H1 (cell line): ENCODE measurements at regions not wholly inside any gene's neighbourhood (a gene's known extent, or its start where the extent isn't known, plus 50 kb on each side); places are given as distances from the start of the nearest gene placed in this dataset.

Experiments
- CTCF ChIA-PET: fragments of 300-600 bp; sonication (Branson Sonifier 250); formaldehyde crosslinking; loops from one replicate; lab custom pipeline; 2021; ENCODE audit not compliant: partially characterized antibody; lab: Charles Lee
- POLR2A ChIA-PET: fragments of 300-600 bp; sonication (Branson Sonifier 250); formaldehyde crosslinking; loops from one replicate; lab custom pipeline; 2021; ENCODE audit warnings: inconsistent platforms; ENCODE audit not compliant: partially characterized antibody; lab: Charles Lee
- DNase-seq, 2 experiments: peaks; one replicate each; pipeline versions ENCODE4 v3.0.0 to v3.0.0-alpha.2; 2010 to 2022; ENCODE audit warnings: low spot score in 2 of 2, low read depth in 1 of 2, mixed read lengths in 1 of 2
- FAIRE-seq: peaks from 2 replicates; lab custom pipeline; 2011; peaks lifted over from hg19 to GRCh38; lab: Jason Lieb, UNC
- H2AFZ ChIP-seq: 2 replicates; pipeline ENCODE4 v1.8.1; 2012; ENCODE audit warnings: low read length, inconsistent platforms
- H2AK5ac ChIP-seq: 2 replicates; pipeline ENCODE4 v1.6.1; 2013; ENCODE audit warnings: low read depth, low read length
- H2BK120ac ChIP-seq: replicated peaks from 2 replicates; pipeline ENCODE3; 2013; ENCODE audit warnings: low read depth, low read length, inconsistent platforms
- H2BK12ac ChIP-seq: 2 replicates; pipeline ENCODE4 v1.6.1; 2013; ENCODE audit warnings: low read depth, low read length
- H2BK15ac ChIP-seq: 2 replicates; pipeline ENCODE4 v1.6.1; 2013; ENCODE audit warnings: low read length
- H2BK20ac ChIP-seq: 2 replicates; pipeline ENCODE4 v1.6.1; 2013; ENCODE audit warnings: low read length
- H2BK5ac ChIP-seq: 2 replicates; pipeline ENCODE4 v1.6.1; 2013; ENCODE audit warnings: low read depth, low read length
- H3K14ac ChIP-seq: 2 replicates; pipeline ENCODE4 v1.6.1; 2013; ENCODE audit warnings: inconsistent platforms; ENCODE audit not compliant: insufficient read length
- H3K18ac ChIP-seq: 2 replicates; pipeline ENCODE4 v1.6.1; 2013; ENCODE audit warnings: low read length; ENCODE audit errors: extremely low read depth
- H3K23ac ChIP-seq: 2 replicates; pipeline ENCODE4 v1.6.1; 2013; ENCODE audit warnings: inconsistent platforms; ENCODE audit not compliant: insufficient read length
- H3K23me2 ChIP-seq: 2 replicates; pipeline ENCODE4 v1.6.1; 2013; ENCODE audit warnings: low read depth, low read length
- H3K27ac ChIP-seq: 2 replicates; pipeline ENCODE4 v1.6.1; 2011; ENCODE audit warnings: low read depth, low read length, inconsistent platforms
- H3K27me3 ChIP-seq, 4 experiments: replicated peaks in 1 of 4; 1 replicate in 1 of 4; 2 replicates in 3 of 4; pipeline versions ENCODE4 v1.6.1 to v1.8.1; 2011 to 2013; ENCODE audit warnings: low read length in 3 of 4, mild to moderate bottlenecking in 3 of 4, inconsistent platforms in 2 of 4, mixed read lengths in 2 of 4, moderate library complexity in 1 of 4; ENCODE audit not compliant: control insufficient read depth in 3 of 4, insufficient read depth in 3 of 4; ENCODE audit errors: extremely low read depth in 1 of 4
- H3K36me3 ChIP-seq, 4 experiments: 2 replicates each; pipeline versions ENCODE4 v1.6.1 to v1.8.1; 2011 to 2013; ENCODE audit warnings: mild to moderate bottlenecking in 4 of 4, low read length in 3 of 4, moderate library complexity in 2 of 4, control low read depth in 1 of 4, inconsistent platforms in 1 of 4; ENCODE audit not compliant: insufficient read depth in 4 of 4, control insufficient read depth in 2 of 4
- H3K4ac ChIP-seq: replicated peaks from 2 replicates; pipeline ENCODE3; 2013; ENCODE audit warnings: low read length, low read depth, mixed read lengths, inconsistent platforms; ENCODE audit not compliant: insufficient read length
- H3K4me1 ChIP-seq, 4 experiments: replicated peaks in 1 of 4; 1 replicate in 1 of 4; 2 replicates in 3 of 4; pipeline versions ENCODE4 v1.6.1 to v1.8.1; 2011 to 2013; ENCODE audit warnings: low read length in 3 of 4, inconsistent platforms in 2 of 4, mixed read lengths in 1 of 4; ENCODE audit not compliant: insufficient read depth in 4 of 4, control insufficient read depth in 3 of 4
- H3K4me2 ChIP-seq, 2 experiments: 2 replicates each; pipeline versions ENCODE4 v1.6.1 to v1.8.1; 2011 to 2013; ENCODE audit warnings: low read depth in 2 of 2, low read length in 2 of 2, control low read depth in 1 of 2, inconsistent platforms in 1 of 2, mild to moderate bottlenecking in 1 of 2; ENCODE audit not compliant: insufficient read depth in 1 of 2
- H3K4me3 ChIP-seq, 4 experiments: fragments of 200-600, 300-600 bp in 1 of 4; sonication (generic), shearing (Covaris generic), sonication (Bioruptor Twin) in 1 of 4; 2 replicates each; pipeline versions ENCODE4 v1.5.1 to v1.8.1; 2011 to 2016; ENCODE audit warnings: low read length in 4 of 4, low read depth in 3 of 4, control low read depth in 2 of 4, inconsistent platforms in 2 of 4, mild to moderate bottlenecking in 2 of 4, mixed read lengths in 1 of 4, moderate library complexity in 1 of 4; ENCODE audit not compliant: insufficient read depth in 2 of 4; ENCODE audit errors: extremely low read depth in 1 of 4
- H3K56ac ChIP-seq: replicated peaks from 2 replicates; pipeline ENCODE3; 2013; ENCODE audit warnings: low read depth, mild to moderate bottlenecking, mixed read lengths, low read length, inconsistent platforms; ENCODE audit not compliant: insufficient read length
- H3K79me1 ChIP-seq: 2 replicates; pipeline ENCODE4 v1.6.1; 2013; ENCODE audit warnings: low read depth, low read length, control low read depth
- H3K79me2 ChIP-seq, 2 experiments: 2 replicates each; pipeline versions ENCODE4 v1.6.1 to v1.8.1; 2012 to 2013; ENCODE audit warnings: low read length in 2 of 2, mild to moderate bottlenecking in 2 of 2, inconsistent platforms in 1 of 2; ENCODE audit not compliant: insufficient read depth in 2 of 2, control insufficient read depth in 1 of 2
- H3K9ac ChIP-seq, 4 experiments: replicated peaks in 1 of 4; 1 replicate in 1 of 4; 2 replicates in 3 of 4; pipeline versions ENCODE4 v1.6.1 to v1.8.1; 2011 to 2013; ENCODE audit warnings: low read depth in 3 of 4, low read length in 3 of 4, control low read depth in 2 of 4, mild to moderate bottlenecking in 2 of 4, moderate library complexity in 2 of 4, inconsistent platforms in 1 of 4; ENCODE audit errors: extremely low read depth in 1 of 4
- H3K9me3 ChIP-seq, 2 experiments: 2 replicates each; pipeline versions ENCODE4 v1.6.1 to v1.8.1; 2012 to 2013; ENCODE audit warnings: mild to moderate bottlenecking in 2 of 2, moderate library complexity in 2 of 2, control low read depth in 1 of 2, inconsistent platforms in 1 of 2, low read depth in 1 of 2, low read length in 1 of 2, mixed read lengths in 1 of 2; ENCODE audit not compliant: insufficient read depth in 2 of 2
- H4K20me1 ChIP-seq, 2 experiments: replicated peaks in 1 of 2; 2 replicates each; pipeline versions ENCODE3 to v1.8.1; 2011 to 2013; ENCODE audit warnings: inconsistent platforms in 2 of 2, low read length in 2 of 2, mild to moderate bottlenecking in 1 of 2; ENCODE audit not compliant: insufficient read depth in 2 of 2, control insufficient read depth in 1 of 2
- H4K5ac ChIP-seq: 2 replicates; pipeline ENCODE4 v1.6.1; 2013; ENCODE audit warnings: low read length, low read depth, mixed read lengths, inconsistent platforms; ENCODE audit not compliant: insufficient read length
- H4K8ac ChIP-seq: 2 replicates; pipeline ENCODE4 v1.8.0; 2013; ENCODE audit warnings: mild to moderate bottlenecking, moderate library complexity, low read length, inconsistent platforms; ENCODE audit not compliant: insufficient read depth; ENCODE audit errors: extremely low read depth
- H4K91ac ChIP-seq: replicated peaks from 2 replicates; pipeline ENCODE3; 2013; ENCODE audit warnings: low read length, mixed read lengths, inconsistent platforms; ENCODE audit not compliant: insufficient read length
- CBX8 ChIP-seq: fragments of 300-800, 300-1000 bp; sonication (generic); IDR thresholded peaks from 2 replicates; pipeline ENCODE4 v1.7.1; 2016; ENCODE audit warnings: low read depth, low read length, borderline replicate concordance
- CTCF ChIP-seq, 3 experiments: IDR thresholded peaks; 1 replicate in 2 of 3; 2 replicates in 1 of 3; pipeline versions ENCODE4 v1.5.1 to v1.6.1; 2011; ENCODE audit warnings: low read length in 3 of 3, mild to moderate bottlenecking in 3 of 3, inconsistent platforms in 2 of 3, low read depth in 1 of 3, moderate library complexity in 1 of 3; ENCODE audit not compliant: insufficient read depth in 1 of 3; ENCODE audit errors: control extremely low read depth in 1 of 3
- E2F6 ChIP-seq: IDR thresholded peaks from 2 replicates; pipeline ENCODE4 v1.6.1; 2012; ENCODE audit warnings: inconsistent platforms
- POLR2AphosphoS5 ChIP-seq: IDR thresholded peaks from 2 replicates; pipeline ENCODE4 v1.6.1; 2011; ENCODE audit warnings: low read depth, low read length
- SP1 ChIP-seq: IDR thresholded peaks from 2 replicates; pipeline ENCODE4 v1.6.1; 2011; ENCODE audit warnings: low read depth, low read length
- SP4 ChIP-seq: IDR thresholded peaks from 2 replicates; pipeline ENCODE4 v1.6.1; 2012; ENCODE audit warnings: low read length, inconsistent platforms
- YY1 ChIP-seq: IDR thresholded peaks from 2 replicates; pipeline ENCODE4 v1.6.1; 2011; ENCODE audit warnings: low read depth, mild to moderate bottlenecking, low read length
- WGBS, 2 experiments: shearing (Covaris generic) in 1 of 2; methylation state at CpG; one replicate each; pipeline versions ENCODE4 v1.1.6 to v1.1.7; 2013 to 2015; ENCODE audit warnings: low lambda C conversion rate in 2 of 2, mixed read lengths in 2 of 2, inconsistent platforms in 1 of 2, low coverage in 1 of 2, missing lambda C conversion rate in 1 of 2; ENCODE audit not compliant: insufficient replicate concordance in 2 of 2, insufficient coverage in 1 of 2, insufficient read length in 1 of 2; ENCODE audit errors: extremely low coverage in 1 of 2, missing lambda C conversion rate in 1 of 2; 5-methylcytosine and 5-hydroxymethylcytosine counted together

GRCh38 chr1:25086518-25087079 is 145.7 kb downstream of the SYF2 start:
- Histone ChIP-seq H3K23me2 (no peaks in the 10 kb centered on the region), H4K8ac (no peak overlapping the region), H3K4me1 (peaks cover 0 to 7% (median 3%) of the 10 kb centered on the region in 4 experiments; a peak in 2 of 7 replicates), H3K4me2 (no peak overlapping the region), H3K9ac (no peak overlapping the region), H2BK5ac (no peak overlapping the region), H4K20me1 (no peaks in the 10 kb centered on the region), H3K27me3 (no peaks in the 10 kb centered on the region), H3K9me3 (no peaks in the 10 kb centered on the region), H3K79me2 (no peaks in the 10 kb centered on the region), H2BK15ac (no peak overlapping the region), H3K23ac (no peak overlapping the region), H3K27ac (no peak overlapping the region), H2BK120ac (no peak overlapping the region), H3K4me3 (no peak overlapping the region), H2AK5ac (no peak overlapping the region), H2BK20ac (no peak overlapping the region), H2AFZ (no peak overlapping the region), H3K79me1 (no peaks in the 10 kb centered on the region), H3K18ac (no peak overlapping the region), H2BK12ac (no peak overlapping the region), H3K36me3 (no peaks in the 10 kb centered on the region), H4K5ac (no peak overlapping the region), H4K91ac (no peak overlapping the region), H3K4ac (no peak overlapping the region), H3K14ac (no peak overlapping the region), H3K56ac (no peak overlapping the region)
- no peak for TF ChIP-seq CTCF (IDR thresholded peaks at IDR 0.05; ENCODE audit: control extremely low read depth in 1 of 3, insufficient read depth in 1 of 3, low read depth in 1 of 3, low read length in 3 of 3)
- TF ChIP-seq SP1 = no peak
- TF ChIP-seq POLR2AphosphoS5 = no peak
- TF ChIP-seq SP4 = no peak
- no peak for TF ChIP-seq YY1
- TF ChIP-seq E2F6 = no peak
- TF ChIP-seq CBX8 = no peak
- ChIA-PET CTCF (interaction anchor here (0.9 to 7.7 kb wide), 5 partner anchors 10 to 235 kb away, joined by 3 to 61 read pairs (median 4); no protein-coding TSS in a partner anchor), POLR2A (interaction anchor here (0.9 kb wide), 1 partner anchor 15 kb away, joined by 3 read pairs; no protein-coding TSS in a partner anchor)
- FAIRE-seq = no peak
- DNase-seq = no peak
- 78% methylated on average over 3 of the region's 3 CpGs; no CpG with 5 or more reads in 1 of the 2 experiments for WGBS, 2 experiments
